IPS DF 6.9 (cell line): ENCODE measurements at regions not wholly inside any gene's neighbourhood (a gene's known extent, or its start where the extent isn't known, plus 50 kb on each side); places are given as distances from the start of the nearest gene placed in this dataset.

ENCODE experiments used
- DNase-seq: peaks from one replicate; pipeline ENCODE4 v3.0.0-alpha.2; 2013; ENCODE audit warnings: low read depth, low spot score
- H3K27ac ChIP-seq: one replicate; pipeline ENCODE4 v1.5.1; 2013; ENCODE audit warnings: low read length, control low read depth
- H3K27me3 ChIP-seq: 2 replicates; pipeline ENCODE4 v1.6.1; 2013; ENCODE audit warnings: mild to moderate bottlenecking, low read length; ENCODE audit not compliant: control insufficient read depth, insufficient read depth
- H3K36me3 ChIP-seq: 2 replicates; pipeline ENCODE4 v1.6.1; 2013; ENCODE audit warnings: low read length; ENCODE audit not compliant: control insufficient read depth, insufficient read depth
- H3K4me1 ChIP-seq: 2 replicates; pipeline ENCODE4 v1.6.1; 2013; ENCODE audit warnings: low read length; ENCODE audit not compliant: control insufficient read depth, insufficient read depth
- H3K4me3 ChIP-seq: 2 replicates; pipeline ENCODE4 v1.5.1; 2013; ENCODE audit warnings: mild to moderate bottlenecking, low read length
- H3K9me3 ChIP-seq: 2 replicates; pipeline ENCODE4 v1.6.1; 2013; ENCODE audit warnings: low read length, inconsistent platforms; ENCODE audit not compliant: control insufficient read depth, insufficient read depth
- WGBS: extraction: QIAGEN DNeasy Blood & Tissue Kit; methylation state at CpG from one replicate; pipeline ENCODE4 v1.1.7; 2013; ENCODE audit warnings: mixed read lengths, missing lambda C conversion rate; ENCODE audit not compliant: insufficient read length, insufficient coverage; 5-methylcytosine and 5-hydroxymethylcytosine counted together

GRCh38 chr4:180967936-180968335, 1275.3 kb upstream of the TENM3 start:
- H3K4me1 ChIP-seq, result no peaks in the 10 kb centered on the region
- H3K27me3 ChIP-seq, result no peaks in the 10 kb centered on the region
- H3K4me3 ChIP-seq, result no peak overlapping the region
- no peaks in the 10 kb centered on the region for H3K36me3 ChIP-seq
- WGBS, result no CpG with 5 or more reads among the region's 3 CpGs
- no peak overlapping the region for H3K27ac ChIP-seq
- no peaks in the 10 kb centered on the region for H3K9me3 ChIP-seq
- DNase-seq, result no peak

DNA sequence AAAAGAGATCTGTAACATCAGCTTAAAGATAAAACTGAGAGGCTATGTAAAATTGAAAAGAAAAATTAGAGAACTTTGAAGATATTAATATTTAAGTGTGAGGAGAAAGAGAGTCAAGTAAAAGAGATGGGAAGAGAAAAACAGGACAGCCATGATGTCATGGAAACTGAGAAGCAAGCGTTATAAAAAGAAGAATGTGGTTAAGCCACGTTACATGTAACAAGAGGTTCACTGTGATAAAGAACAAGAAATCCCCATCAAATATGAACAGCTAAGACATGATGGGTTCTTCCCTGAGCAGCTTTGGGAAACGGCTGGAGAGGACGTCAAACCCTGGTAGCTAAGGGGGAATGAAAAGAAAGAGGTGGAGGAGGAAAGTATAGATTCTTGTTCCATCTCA, 1269.3 kb upstream of the TENM3 start:
- no peaks in the 10 kb centered on the region for H3K36me3 ChIP-seq
- H3K4me1 ChIP-seq, result no peaks in the 10 kb centered on the region
- H3K27ac ChIP-seq, result no peak overlapping the region
- no peak overlapping the region for H3K4me3 ChIP-seq
- no CpG with 5 or more reads among the region's 4 CpGs for WGBS
- no peak for DNase-seq
- no peaks in the 10 kb centered on the region for H3K27me3 ChIP-seq
- no peaks in the 10 kb centered on the region for H3K9me3 ChIP-seq

DNA sequence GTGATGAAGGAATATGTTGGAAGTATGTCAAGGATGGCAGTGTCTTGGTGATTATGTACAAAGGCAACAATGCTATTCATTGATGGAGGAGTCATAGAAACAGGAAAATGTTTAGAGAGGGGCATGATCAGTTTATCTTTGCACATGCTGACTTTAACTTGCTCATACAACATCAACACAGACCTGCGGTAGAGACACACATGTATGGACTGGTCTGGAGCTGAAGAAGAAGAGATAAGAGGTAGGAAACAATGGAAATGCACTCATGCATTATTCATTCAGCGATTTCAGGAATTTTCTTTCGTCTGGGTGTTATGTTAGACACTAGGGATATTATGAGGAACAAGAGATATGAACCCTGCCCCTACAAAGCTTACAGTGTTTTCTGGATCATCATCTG, 1252.3 kb upstream of the TENM3 start:
- H3K27ac ChIP-seq, result no peak overlapping the region
- no CpG with 5 or more reads among the region's 3 CpGs for WGBS
- no peak for DNase-seq
- H3K4me3 ChIP-seq, result no peak overlapping the region
- no peaks in the 10 kb centered on the region for H3K4me1 ChIP-seq
- no peaks in the 10 kb centered on the region for H3K9me3 ChIP-seq
- H3K27me3 ChIP-seq, result no peaks in the 10 kb centered on the region
- H3K36me3 ChIP-seq, result no peaks in the 10 kb centered on the region

DNA sequence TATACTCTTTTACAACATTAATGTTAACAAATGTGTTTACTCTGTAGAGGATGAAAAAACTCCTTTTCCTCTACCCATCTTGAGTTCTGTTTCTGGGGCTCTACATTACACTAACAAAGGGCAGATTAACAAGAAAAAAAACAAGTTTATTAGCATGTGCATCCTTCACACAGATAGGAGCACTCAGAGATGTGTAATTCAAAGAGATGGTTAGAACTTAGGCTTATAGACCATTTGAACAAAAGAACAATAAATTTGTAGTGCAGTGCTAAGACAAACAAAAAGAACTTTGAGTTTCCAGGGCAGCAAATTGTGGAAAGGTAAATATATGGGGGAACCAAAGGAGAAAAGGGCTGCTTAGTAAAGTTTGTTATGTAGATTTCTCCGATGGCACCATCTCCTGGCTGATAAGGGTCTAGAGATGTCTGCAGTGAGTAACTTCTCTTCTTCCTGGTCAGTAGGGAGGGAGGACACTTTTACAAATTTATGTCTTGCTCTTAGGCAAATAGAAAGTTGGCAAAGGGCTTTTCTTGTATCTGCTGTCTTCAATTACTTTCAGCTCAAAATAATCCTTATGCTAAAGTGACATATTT, 1249.9 kb upstream of the TENM3 start:
- Histone ChIP-seq H3K27ac (no peak overlapping the region), H3K4me3 (no peak overlapping the region), H3K4me1 (no peaks in the 10 kb centered on the region), H3K9me3 (no peaks in the 10 kb centered on the region), H3K36me3 (no peaks in the 10 kb centered on the region), H3K27me3 (no peaks in the 10 kb centered on the region)
- WGBS, result no CpG with 5 or more reads among the region's 1 CpG
- no peak for DNase-seq

DNA sequence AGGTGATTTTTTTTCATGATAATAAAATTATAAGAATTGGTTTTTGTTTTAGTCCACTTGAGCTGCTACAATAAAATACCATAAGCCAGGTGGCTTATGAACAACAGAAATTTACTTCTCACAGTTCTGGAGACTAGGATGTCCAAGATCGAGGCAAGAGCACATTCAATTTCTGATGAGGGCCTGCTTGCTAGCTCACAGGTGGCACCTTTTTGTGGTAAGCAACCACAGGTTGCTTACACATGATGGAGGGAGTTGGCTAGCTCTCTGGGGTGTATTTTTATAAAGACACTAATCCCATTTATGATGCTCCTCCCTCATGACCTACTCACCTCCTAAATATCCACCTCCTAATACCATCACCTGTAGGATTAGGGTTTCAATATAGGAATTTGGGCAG, 1248.5 kb upstream of the TENM3 start:
- H3K4me1 ChIP-seq, result no peaks in the 10 kb centered on the region
- DNase-seq, result no peak
- H3K27ac ChIP-seq, result no peak overlapping the region
- no peak overlapping the region for H3K4me3 ChIP-seq
- WGBS, result no CpG with 5 or more reads among the region's 1 CpG
- no peaks in the 10 kb centered on the region for H3K9me3 ChIP-seq
- no peaks in the 10 kb centered on the region for H3K27me3 ChIP-seq
- H3K36me3 ChIP-seq, result no peaks in the 10 kb centered on the region

- H3K36me3 ChIP-seq, result no peaks in the 10 kb centered on the region
- H3K4me3 ChIP-seq, result no peak overlapping the region
- WGBS, result no CpG with 5 or more reads among the region's 2 CpGs
- no peaks in the 10 kb centered on the region for H3K9me3 ChIP-seq
- DNase-seq, result no peak
- no peaks in the 10 kb centered on the region for H3K4me1 ChIP-seq
- no peaks in the 10 kb centered on the region for H3K27me3 ChIP-seq
- H3K27ac ChIP-seq, result no peak overlapping the region
These were observed 1244.0 kb upstream of the TENM3 start for GRCh38 chr4:180999217-180999616.

- no peak for DNase-seq
- no CpG with 5 or more reads among the region's 4 CpGs for WGBS
These were observed 1239.1 kb upstream of the TENM3 start for GRCh38 chr4:181004056-181004455.

GRCh38 chr4:181006499-181007260, 1236.5 kb upstream of the TENM3 start:
- no peak overlapping the region for H3K27ac ChIP-seq
- DNase-seq, result no peak
- no peaks in the 10 kb centered on the region for H3K27me3 ChIP-seq
- no peak overlapping the region for H3K4me3 ChIP-seq
- no peaks in the 10 kb centered on the region for H3K4me1 ChIP-seq
- no CpG with 5 or more reads among the region's 11 CpGs for WGBS
- H3K9me3 ChIP-seq, result no peaks in the 10 kb centered on the region
- no peaks in the 10 kb centered on the region for H3K36me3 ChIP-seq

More at GRCh38 chr4:181004056-181004455, 1239.1 kb upstream of the TENM3 start:
- H3K27ac ChIP-seq, result no peak overlapping the region
- no peaks in the 10 kb centered on the region for H3K9me3 ChIP-seq
- H3K4me1 ChIP-seq, result no peaks in the 10 kb centered on the region
- H3K4me3 ChIP-seq, result no peak overlapping the region
- H3K36me3 ChIP-seq, result no peaks in the 10 kb centered on the region
- H3K27me3 ChIP-seq, result no peaks in the 10 kb centered on the region

GRCh38 chr4:181007751-181008150, 1235.5 kb upstream of the TENM3 start:
- no peak overlapping the region for H3K4me3 ChIP-seq

DNA sequence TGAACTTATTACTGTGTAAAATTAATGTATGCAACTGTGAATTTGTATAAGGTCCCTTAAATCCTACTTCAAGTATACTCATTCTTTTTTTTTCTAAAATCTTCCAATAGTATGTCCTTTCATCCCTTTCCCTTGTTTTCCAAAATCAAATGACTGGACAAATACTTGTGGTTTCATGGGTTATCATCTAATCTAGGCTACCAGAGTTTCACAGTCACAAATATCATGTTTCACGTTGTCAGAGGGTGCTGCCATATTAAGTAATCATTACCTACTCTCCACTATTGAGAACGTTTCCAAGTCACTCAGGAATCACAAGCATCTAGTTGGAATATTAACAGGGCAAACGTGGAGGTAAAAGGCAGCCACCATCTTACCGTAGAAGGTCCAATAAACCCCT, 1235.0 kb upstream of the TENM3 start:
- DNase-seq, result no peak
- no peaks in the 10 kb centered on the region for H3K9me3 ChIP-seq
- H3K4me3 ChIP-seq, result no peak overlapping the region
- WGBS, result no CpG with 5 or more reads among the region's 4 CpGs
- no peaks in the 10 kb centered on the region for H3K4me1 ChIP-seq
- H3K36me3 ChIP-seq, result no peaks in the 10 kb centered on the region
- H3K27ac ChIP-seq, result no peak overlapping the region
- H3K27me3 ChIP-seq, result no peaks in the 10 kb centered on the region

More at GRCh38 chr4:181007751-181008150, 1235.5 kb upstream of the TENM3 start:
- Histone ChIP-seq H3K36me3 (no peaks in the 10 kb centered on the region), H3K4me1 (no peaks in the 10 kb centered on the region), H3K27me3 (no peaks in the 10 kb centered on the region), H3K27ac (no peak overlapping the region), H3K9me3 (no peaks in the 10 kb centered on the region)
- no CpG with 5 or more reads among the region's 5 CpGs for WGBS
- DNase-seq, result no peak

DNA sequence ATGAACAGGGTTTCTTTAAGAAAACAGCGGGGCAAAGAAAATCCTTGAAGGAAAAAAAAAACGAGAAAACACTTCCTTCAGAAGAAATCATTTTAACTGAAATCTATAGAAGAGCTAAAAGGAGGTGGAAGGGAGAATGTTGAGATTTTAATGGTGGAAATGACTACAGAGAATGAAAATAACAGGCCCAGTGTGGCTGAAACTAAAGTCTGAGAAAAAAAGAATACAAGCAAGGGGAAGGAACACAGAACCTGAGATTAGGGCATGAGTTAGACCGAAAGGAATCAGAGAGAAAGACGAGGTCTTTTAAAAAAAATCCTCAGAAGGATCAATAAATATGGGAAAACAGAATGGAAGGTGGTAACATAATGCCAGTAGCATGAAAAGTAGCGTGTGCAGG, 1230.0 kb upstream of the TENM3 start:
- Histone ChIP-seq H3K27me3 (no peaks in the 10 kb centered on the region), H3K4me1 (no peaks in the 10 kb centered on the region), H3K4me3 (no peak overlapping the region), H3K9me3 (no peaks in the 10 kb centered on the region), H3K27ac (no peak overlapping the region), H3K36me3 (no peaks in the 10 kb centered on the region)
- WGBS, result no CpG with 5 or more reads among the region's 5 CpGs
- no peak for DNase-seq
